ENCODE measurements at regions not wholly inside any gene's neighbourhood (a gene's known extent, or its start where the extent isn't known, plus 50 kb on each side); places are given as distances from the start of the nearest gene placed in this dataset.

DNA sequence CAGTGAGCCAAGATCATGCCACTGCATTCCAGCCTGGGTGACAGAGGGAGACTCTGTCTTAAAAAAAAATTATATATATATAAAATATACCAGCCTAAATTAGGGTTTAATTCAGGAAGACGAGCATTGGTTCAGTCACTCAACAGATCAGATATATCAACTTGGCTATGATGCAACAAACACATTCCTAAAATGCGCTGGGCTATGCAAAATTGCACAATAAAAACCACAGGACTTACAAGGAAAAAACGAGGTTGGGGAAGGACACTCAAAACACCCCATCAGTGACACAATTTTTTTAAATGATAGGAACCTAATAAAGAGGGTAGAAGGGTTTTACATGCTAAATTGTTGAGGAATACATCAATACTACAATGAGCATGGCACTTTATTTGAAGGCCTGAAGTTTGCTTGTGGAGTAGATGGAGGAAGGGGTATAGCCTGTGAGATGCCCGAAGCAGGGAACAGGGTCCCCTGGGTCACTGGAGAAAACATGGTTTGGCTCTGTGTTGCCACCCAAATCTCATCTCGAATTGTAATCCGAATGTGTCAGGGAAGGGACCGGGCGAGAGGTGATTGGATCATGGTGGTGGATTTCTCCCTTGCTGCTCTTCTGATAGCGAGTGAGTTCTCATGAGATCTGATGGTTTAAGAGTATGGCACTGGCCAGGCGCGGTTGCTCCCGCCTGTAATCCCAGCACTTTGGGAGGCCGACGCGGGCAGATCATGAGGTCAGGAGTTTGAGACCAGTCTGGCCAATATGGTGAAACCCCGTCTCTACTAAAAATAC, 71.2 kb downstream of the TNFAIP2 start:
- 54% methylated on average over 7 of the region's 16 CpGs for WGBS (ENCODE audit: insufficient coverage, low coverage, low lambda C conversion rate, missing lambda C conversion rate)
- H3K27me3 ChIP-seq: no peaks in the 10 kb centered on the region
- H3K27ac ChIP-seq: no peak overlapping the region
- intact Hi-C loops (cut with DNase I): loop anchor here in 1 of 2 donors (10.0 kb wide), 1 partner anchor 100 kb away; no protein-coding TSS in a partner anchor
- no peaks in the 10 kb centered on the region for H3K9me3 ChIP-seq
- no peak overlapping the region for H3K4me3 ChIP-seq
- ATAC-seq (peak in 2 of 4 donors; percentile 38 to 42), DNase-seq (no peak)
- no peak for TF ChIP-seq POLR2A (IDR thresholded peaks at IDR 0.05)
- TF ChIP-seq CTCF (IDR thresholded peaks at IDR 0.05): no peak
- H3K4me1 ChIP-seq: peaks cover 0 to 15% (median 7%) of the 10 kb centered on the region in 4 donors
- no peaks in the 10 kb centered on the region for H3K36me3 ChIP-seq

DNA sequence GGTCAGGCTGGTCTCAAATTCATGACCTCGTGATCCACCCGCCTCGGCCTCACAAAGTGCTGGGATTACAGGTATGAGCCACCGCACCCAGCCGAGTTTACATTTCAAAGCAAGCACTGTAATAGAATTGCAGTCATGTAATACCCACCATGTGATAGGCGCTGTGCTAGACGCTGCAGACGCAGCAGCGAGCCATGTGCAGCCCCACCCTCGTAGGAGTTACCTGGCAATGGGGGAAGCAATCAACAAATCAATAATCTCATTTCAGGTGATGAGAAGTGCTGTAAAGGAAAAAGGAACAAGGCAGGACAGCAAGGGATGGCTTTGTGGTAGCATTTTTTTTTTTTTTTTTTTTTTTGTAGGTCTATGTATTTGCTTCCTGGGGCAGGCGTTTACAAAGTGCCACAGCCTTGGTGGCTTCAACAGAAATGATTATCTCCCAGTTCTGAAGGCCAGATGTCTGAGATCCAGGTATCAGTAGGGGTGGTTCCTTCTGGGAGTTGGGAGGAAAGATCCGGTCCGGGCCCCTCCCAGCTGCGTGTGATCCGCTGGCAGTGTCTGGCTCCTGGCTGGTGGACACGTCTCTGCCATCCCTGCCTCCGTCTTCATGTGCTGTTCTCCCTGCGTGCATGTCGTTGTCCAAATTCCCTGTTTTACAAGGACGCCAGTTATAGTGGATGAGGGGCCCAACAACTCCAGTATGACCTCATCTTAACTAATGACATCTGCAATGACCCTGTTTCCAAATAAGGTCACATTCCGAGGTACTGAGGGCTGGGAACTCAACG, 72.8 kb downstream of the TNFAIP2 start:
- Histone ChIP-seq H3K4me1 (peaks cover 0 to 19% (median 8%) of the 10 kb centered on the region in 4 donors), H3K36me3 (no peaks in the 10 kb centered on the region), H3K9me3 (no peaks in the 10 kb centered on the region), H3K27me3 (no peaks in the 10 kb centered on the region), H3K4me3 (no peak overlapping the region), H3K27ac (no peak overlapping the region)
- DNase-seq (no peak), ATAC-seq (no peak)
- intact Hi-C loops (cut with DNase I): loop anchor here in 1 of 2 donors (10.0 kb wide), 1 partner anchor 99 kb away; no protein-coding TSS in a partner anchor
- TF ChIP-seq POLR2A (IDR thresholded peaks at IDR 0.05) (no peak), CTCF (IDR thresholded peaks at IDR 0.05) (no peak)
- 80% methylated on average over 10 of the region's 22 CpGs for WGBS (ENCODE audit: insufficient coverage, low coverage, low lambda C conversion rate, missing lambda C conversion rate)

DNA sequence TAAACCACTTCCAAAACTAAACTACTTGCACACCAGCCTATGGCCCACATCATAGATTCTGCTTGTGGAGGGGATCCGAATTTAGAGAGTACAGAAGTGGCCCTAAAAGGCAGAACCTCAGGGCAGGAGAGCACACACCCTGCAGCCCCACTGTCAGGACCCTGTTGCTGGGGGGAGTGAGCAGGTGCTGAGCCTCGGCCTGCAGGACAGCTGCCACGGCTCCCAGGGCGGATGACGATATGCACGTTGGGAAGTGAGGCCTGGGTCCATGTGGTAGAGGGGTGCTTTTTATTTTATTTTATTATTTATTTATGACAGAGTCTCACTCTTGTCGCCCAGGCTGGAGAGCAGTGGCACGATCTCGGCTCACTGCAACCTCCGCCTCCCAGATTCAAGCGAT, 73.5 kb downstream of the TNFAIP2 start:
- H3K27ac ChIP-seq: no peak overlapping the region

More for the DNA sequence above, 73.5 kb downstream of the TNFAIP2 start:
- H3K9me3 ChIP-seq: no peaks in the 10 kb centered on the region
- intact Hi-C loops (cut with DNase I): loop anchor here in 1 of 2 donors (10.0 kb wide), 1 partner anchor 98 kb away; no protein-coding TSS in a partner anchor
- H3K27me3 ChIP-seq: no peaks in the 10 kb centered on the region
- WGBS (ENCODE audit: insufficient coverage, low coverage, low lambda C conversion rate, missing lambda C conversion rate): 70% methylated on average over 3 of the region's 11 CpGs
- no peak for ATAC-seq
- no peak for TF ChIP-seq POLR2A (IDR thresholded peaks at IDR 0.05)
- no peak for TF ChIP-seq CTCF (IDR thresholded peaks at IDR 0.05)
- no peak for DNase-seq
- peaks cover 0 to 19% (median 8%) of the 10 kb centered on the region in 4 donors for H3K4me1 ChIP-seq
- no peaks in the 10 kb centered on the region for H3K36me3 ChIP-seq
- H3K4me3 ChIP-seq: no peak overlapping the region

Data from right lobe of liver (tissue), 6 donors.